Endothelial cell of umbilical vein (primary cell): ENCODE measurements at regions not wholly inside any gene's neighbourhood (a gene's known extent, or its start where the extent isn't known, plus 50 kb on each side); places are given as distances from the start of the nearest gene placed in this dataset.

Experiments
- BruUV-seq: library from RNA; stranded (reverse); fragments of 400-500 nt; replicated peaks from 2 replicates; lab custom pipeline; 2021; lab: Mats Ljungman, UMichigan
- CTCF ChIA-PET: fragments of 300-600, 350-600 bp; sonication (Branson Sonifier 250); formaldehyde crosslinking; loops from one replicate; lab custom pipeline; 2021; ENCODE audit warnings: antibody characterized with exemption, inconsistent platforms; lab: Charles Lee
- POLR2A ChIA-PET: fragments of 300-600, 350-600 bp; sonication (Branson Sonifier 250); formaldehyde crosslinking; loops from one replicate; lab custom pipeline; 2021; ENCODE audit warnings: antibody characterized with exemption, inconsistent platforms; lab: Charles Lee
- DNase-seq: peaks from one replicate; pipeline ENCODE4 v3.0.0-alpha.2; 2011; ENCODE audit warnings: low read depth, low spot score
- FAIRE-seq: peaks from 2 replicates; lab custom pipeline; 2011; peaks lifted over from hg19 to GRCh38; lab: Jason Lieb, UNC
- H2AFZ ChIP-seq: 2 replicates; pipeline ENCODE4 v1.6.0; 2012; ENCODE audit warnings: low read depth, low read length, control low read depth, inconsistent platforms
- H3K27ac ChIP-seq: 2 replicates; pipeline ENCODE4 v1.5.1; 2011; ENCODE audit warnings: low read depth, mild to moderate bottlenecking, control low read depth, low read length, moderate library complexity; ENCODE audit not compliant: insufficient read depth
- H3K27me3 ChIP-seq, 2 experiments: 2 replicates each; pipeline versions ENCODE4 v1.6.0 to v1.6.1; 2011; ENCODE audit warnings: low read length in 2 of 2, mixed read lengths in 1 of 2; ENCODE audit not compliant: control insufficient read depth in 2 of 2, insufficient read depth in 2 of 2
- H3K36me3 ChIP-seq, 2 experiments: 2 replicates in 1 of 2; 3 replicates in 1 of 2; pipeline ENCODE4 v1.5.1; 2011; ENCODE audit warnings: low read length in 2 of 2, mild to moderate bottlenecking in 1 of 2, moderate library complexity in 1 of 2; ENCODE audit not compliant: control insufficient read depth in 2 of 2, insufficient read depth in 2 of 2; ENCODE audit errors: extremely low read depth in 1 of 2
- H3K4me1 ChIP-seq: 3 replicates; pipeline ENCODE4 v1.5.1; 2011; ENCODE audit warnings: mild to moderate bottlenecking, low read length; ENCODE audit not compliant: control insufficient read depth, insufficient read depth; ENCODE audit errors: extremely low read depth
- H3K4me2 ChIP-seq: 2 replicates; pipeline ENCODE4 v1.6.1; 2011; ENCODE audit warnings: low read length, control low read depth, mixed read lengths; ENCODE audit not compliant: insufficient read depth
- H3K4me3 ChIP-seq, 3 experiments: fragments of 200-600 bp in 1 of 3; sonication (generic), shearing (Covaris generic) in 1 of 3; replicated peaks in 1 of 3; 2 replicates each; pipeline ENCODE4 v1.5.1; 2011 to 2016; ENCODE audit warnings: control low read depth in 3 of 3, low read length in 3 of 3, mild to moderate bottlenecking in 2 of 3, inconsistent platforms in 1 of 3, low read depth in 1 of 3, moderate library complexity in 1 of 3; ENCODE audit not compliant: insufficient read depth in 1 of 3
- H3K79me2 ChIP-seq: 2 replicates; pipeline ENCODE4 v1.6.0; 2012; ENCODE audit warnings: low read length, inconsistent platforms; ENCODE audit not compliant: control insufficient read depth, insufficient read depth
- H3K9ac ChIP-seq: replicated peaks from 2 replicates; pipeline ENCODE3; 2011; ENCODE audit warnings: low read length, control low read depth; ENCODE audit not compliant: insufficient read depth; ENCODE audit errors: extremely low read depth
- H3K9me1 ChIP-seq: replicated peaks from 3 replicates; pipeline ENCODE4 v1.6.0; 2011; ENCODE audit warnings: mild to moderate bottlenecking, low read length; ENCODE audit not compliant: control insufficient read depth, insufficient read depth; ENCODE audit errors: extremely low read depth
- H3K9me3 ChIP-seq: replicated peaks from 2 replicates; pipeline ENCODE4 v1.5.1; 2012; ENCODE audit warnings: low read length, inconsistent platforms; ENCODE audit not compliant: control insufficient read depth, insufficient read depth
- H4K20me1 ChIP-seq: replicated peaks from 2 replicates; pipeline ENCODE3; 2011; ENCODE audit warnings: mild to moderate bottlenecking, low read length; ENCODE audit not compliant: control insufficient read depth, insufficient read depth; ENCODE audit errors: extremely low read depth
- CTCF ChIP-seq, 2 donors: IDR thresholded peaks; 1 replicate in 1 of 2; 2 replicates in 1 of 2; pipeline ENCODE4 v1.5.1; 2011; ENCODE audit warnings: low read length in 2 of 2, mild to moderate bottlenecking in 2 of 2, moderate library complexity in 2 of 2, control low read depth in 1 of 2, inconsistent platforms in 1 of 2, low read depth in 1 of 2; ENCODE audit not compliant: insufficient read depth in 1 of 2; ENCODE audit errors: extremely low read depth in 1 of 2
- EZH2 ChIP-seq: IDR thresholded peaks from 2 replicates; pipeline ENCODE4 v1.6.1; 2012; ENCODE audit warnings: borderline replicate concordance, low read depth, mild to moderate bottlenecking, moderate library complexity, low read length, inconsistent platforms; ENCODE audit not compliant: severe bottlenecking
- FOS ChIP-seq: IDR thresholded peaks from 2 replicates; pipeline ENCODE4 v1.6.1; 2011; ENCODE audit warnings: mild to moderate bottlenecking, low read length, moderate library complexity, borderline replicate concordance; ENCODE audit not compliant: insufficient read depth
- GATA2 ChIP-seq: IDR thresholded peaks from 2 replicates; pipeline ENCODE4 v1.7.0; 2011; ENCODE audit warnings: low read depth, mild to moderate bottlenecking, moderate library complexity, mixed read lengths, low read length; ENCODE audit not compliant: insufficient read length, insufficient read depth
- JUN ChIP-seq: IDR thresholded peaks from 2 replicates; pipeline ENCODE4 v1.6.1; 2011; ENCODE audit warnings: borderline replicate concordance, low read depth; ENCODE audit not compliant: insufficient read length, insufficient read depth
- MYC ChIP-seq: IDR thresholded peaks from one replicate; pipeline ENCODE4 v1.6.1; 2011; ENCODE audit warnings: mild to moderate bottlenecking, low read depth, low read length
- POLR2A ChIP-seq: IDR thresholded peaks from 2 replicates; pipeline ENCODE4 v1.6.1; 2012; ENCODE audit warnings: low read depth, mild to moderate bottlenecking, control low read depth, low read length
- POLR2AphosphoS5 ChIP-seq: IDR thresholded peaks from 2 replicates; pipeline ENCODE4 v1.6.1; 2012; ENCODE audit warnings: low read depth, mild to moderate bottlenecking, control low read depth, low read length, moderate library complexity; ENCODE audit not compliant: insufficient read depth
- dilution Hi-C: fragments of 300-500 bp; cut with MboI; formaldehyde crosslinking; loops from one replicate; pipeline ENCODE4 v1.15.0; 2019; ENCODE audit warnings: low sequenced_read_pairs; ENCODE audit not compliant: extremely low pct_ligation_motif_present
- intact Hi-C: fragments of 100-400 bp; cut with micrococcal nuclease; formaldehyde crosslinking; loops from one replicate; pipeline ENCODE4 v1.10.0; 2022
- TF ChIP-seq, protein P1 (sequence below): IDR thresholded peaks from 2 replicates; pipeline ENCODE4 v1.6.1; 2011; ENCODE audit not compliant: insufficient read depth, insufficient read length

DNA sequence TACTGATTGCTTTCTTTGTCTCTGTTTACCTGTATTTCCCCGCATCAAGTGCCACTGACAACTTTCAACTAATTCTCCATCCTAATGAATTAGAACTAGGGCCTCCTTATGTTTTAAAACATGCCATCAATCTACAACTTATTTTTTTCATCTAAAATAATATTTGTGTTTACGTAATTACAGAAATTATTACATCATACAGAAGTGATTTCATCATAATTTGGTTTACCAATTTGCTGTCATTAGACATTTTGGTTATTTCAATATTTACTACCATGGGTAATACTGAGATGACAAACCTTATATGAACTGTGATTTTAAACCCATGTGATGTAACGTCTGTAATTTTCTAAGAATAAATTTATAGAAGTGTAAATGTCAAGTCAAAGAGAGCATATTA, 468.0 kb upstream of the IL12A start:
- no peak overlapping the region for H3K27ac ChIP-seq
- no peaks in the 10 kb centered on the region for H3K36me3 ChIP-seq
- H3K9ac ChIP-seq, result no peak overlapping the region
- H3K4me2 ChIP-seq, result no peak overlapping the region
- DNase-seq (no peak), FAIRE-seq (no peak)
- CTCF ChIA-PET, result no interaction called here
- no peak overlapping the region for H3K4me3 ChIP-seq
- no peaks in the 10 kb centered on the region for H3K9me1 ChIP-seq
- no TSS peak for BruUV-seq
- H3K79me2 ChIP-seq, result no peaks in the 10 kb centered on the region
- POLR2A ChIA-PET, result no interaction called here
- peaks cover 0 to 2% of the 10 kb centered on the region in 2 experiments for H3K27me3 ChIP-seq
- intact Hi-C loops, result no loop called here
- no peaks in the 10 kb centered on the region for H3K4me1 ChIP-seq
- no peaks in the 10 kb centered on the region for H4K20me1 ChIP-seq
- TF ChIP-seq FOS (no peak), MYC (no peak), CTCF (IDR thresholded peaks at IDR 0.05; ENCODE audit: extremely low read depth in 1 of 2, insufficient read depth in 1 of 2, low read depth in 1 of 2, low read length in 2 of 2) (no peak), EZH2 (no peak), JUN (no peak), POLR2A (no peak), GATA2 (no peak), POLR2AphosphoS5 (no peak)
- TF ChIP-seq, protein P1, sequence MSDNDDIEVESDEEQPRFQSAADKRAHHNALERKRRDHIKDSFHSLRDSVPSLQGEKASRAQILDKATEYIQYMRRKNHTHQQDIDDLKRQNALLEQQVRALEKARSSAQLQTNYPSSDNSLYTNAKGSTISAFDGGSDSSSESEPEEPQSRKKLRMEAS, result no peak
- no peak overlapping the region for H2AFZ ChIP-seq
- no peaks in the 10 kb centered on the region for H3K9me3 ChIP-seq
- dilution Hi-C loops, result no loop called here
